Astrocyte of the hippocampus (primary cell): ENCODE measurements at regions not wholly inside any gene's neighbourhood (a gene's known extent, or its start where the extent isn't known, plus 50 kb on each side); places are given as distances from the start of the nearest gene placed in this dataset.

Source experiments
- DNase-seq: peaks from one replicate; pipeline ENCODE4 v3.0.0; 2011; ENCODE audit warnings: low read depth, low spot score

DNA sequence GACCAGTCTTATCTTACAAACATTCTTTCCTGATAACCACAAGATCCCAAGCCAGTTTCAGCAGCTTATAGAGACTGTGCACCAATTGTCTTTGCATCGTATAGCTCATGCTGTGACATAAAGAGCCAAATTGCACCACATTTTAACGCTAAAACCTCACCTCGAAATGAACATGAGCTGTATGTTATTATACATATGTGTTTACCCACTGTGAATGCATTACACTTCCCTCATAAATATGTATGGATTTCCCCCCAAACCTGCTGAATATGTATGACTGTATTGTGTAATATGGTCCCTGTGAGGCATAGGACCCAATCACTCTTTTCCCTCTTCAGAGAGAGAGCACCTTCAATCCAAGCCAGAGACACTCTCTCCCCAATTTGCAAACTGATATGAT is 692.4 kb downstream of the NLGN4X start:
- DNase-seq = no peak

DNA sequence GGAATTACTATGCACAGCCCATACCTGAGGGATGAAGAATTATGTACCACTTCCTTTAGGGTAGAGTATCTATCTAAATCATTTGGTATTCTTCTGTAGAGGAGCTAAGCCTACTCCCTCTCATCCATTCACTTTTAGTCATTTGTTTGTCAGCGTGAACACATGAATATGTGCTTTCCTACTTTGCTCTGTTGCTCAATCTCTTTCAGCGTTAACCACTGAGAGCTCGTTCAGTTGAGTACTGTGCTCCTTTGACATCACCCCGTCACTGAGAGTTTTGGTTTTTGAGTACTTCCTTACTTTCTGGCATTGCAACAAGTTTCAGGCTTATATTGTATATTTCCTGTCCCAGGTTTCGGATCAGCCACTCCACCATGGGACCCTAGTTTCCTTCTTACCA is 700.6 kb downstream of the NLGN4X start:
- DNase-seq = no peak

DNA sequence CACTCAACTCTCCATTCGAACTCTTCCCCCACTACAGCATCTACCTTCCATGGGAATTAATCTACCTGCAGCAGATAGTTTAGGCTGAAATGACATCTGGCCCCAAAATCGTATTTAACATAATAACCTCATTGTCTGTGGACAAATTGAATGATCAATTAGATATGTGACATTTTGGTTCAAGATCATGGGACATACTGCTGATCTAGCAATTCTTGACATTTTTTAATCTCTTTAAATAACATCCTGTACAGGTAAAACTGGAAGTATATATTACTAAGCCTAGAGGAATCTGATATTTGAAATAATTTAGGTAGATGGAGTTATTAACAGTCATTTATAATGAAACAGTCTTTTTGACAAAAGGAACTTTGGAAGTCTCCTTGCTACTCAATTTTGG is 702.5 kb downstream of the NLGN4X start:
- DNase-seq = no peak

DNA sequence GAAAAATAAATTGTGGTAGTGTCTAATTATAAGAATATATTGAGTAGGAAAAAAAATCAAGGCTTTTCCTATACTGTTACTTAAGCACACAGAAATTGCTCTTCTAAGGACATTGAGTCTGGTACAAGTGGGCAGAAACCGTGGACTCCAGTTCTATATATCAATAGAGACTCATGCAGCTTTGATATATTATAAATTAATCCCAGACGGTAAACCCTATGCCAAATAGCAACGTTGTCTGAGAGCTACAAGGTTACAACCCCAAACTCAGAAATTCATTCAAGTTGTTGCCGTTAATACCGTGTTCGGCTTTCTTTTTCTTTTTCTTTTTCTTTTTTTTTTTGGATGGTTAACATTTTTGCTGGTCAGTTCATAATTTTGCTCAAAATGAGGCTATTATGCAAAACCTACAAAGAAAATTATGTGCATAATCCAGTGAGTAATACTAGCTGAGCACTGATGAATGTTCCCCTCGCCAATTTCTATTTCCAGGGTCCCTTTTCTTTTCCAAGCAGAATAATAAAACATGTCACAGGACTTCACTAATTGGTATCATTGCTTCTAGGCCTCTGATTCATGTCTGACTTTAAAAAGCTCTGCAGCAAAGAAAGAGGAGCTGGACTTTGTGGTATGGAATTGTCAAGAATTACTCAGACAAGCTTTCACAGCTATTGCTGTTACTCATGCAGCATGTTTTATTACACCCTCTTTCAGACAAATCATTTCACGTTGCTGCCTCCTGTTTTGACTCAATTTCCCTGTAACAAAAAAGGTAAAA is 737.7 kb downstream of the NLGN4X start:
- DNase-seq = peak; percentile 58

DNA sequence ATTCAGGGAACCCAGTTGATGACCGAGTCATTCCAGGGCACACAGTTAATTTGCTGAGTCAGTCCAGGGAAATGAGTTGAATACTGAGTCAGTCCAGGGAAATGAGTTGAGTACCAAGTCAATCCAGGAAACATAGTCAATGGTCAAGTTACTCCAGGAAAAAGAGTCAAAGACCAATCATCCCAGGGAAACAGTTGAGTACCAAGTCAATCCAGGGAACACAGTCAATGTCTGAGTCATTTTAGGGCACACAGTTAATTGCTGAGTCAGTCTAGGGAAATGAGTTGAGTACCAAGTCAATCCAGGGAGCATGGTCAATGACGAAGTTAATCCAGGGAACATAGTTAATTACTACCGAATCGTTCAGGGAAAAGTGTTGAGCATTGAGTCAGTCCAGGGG is 754.4 kb downstream of the NLGN4X start:
- DNase-seq = peak; percentile 1

DNA sequence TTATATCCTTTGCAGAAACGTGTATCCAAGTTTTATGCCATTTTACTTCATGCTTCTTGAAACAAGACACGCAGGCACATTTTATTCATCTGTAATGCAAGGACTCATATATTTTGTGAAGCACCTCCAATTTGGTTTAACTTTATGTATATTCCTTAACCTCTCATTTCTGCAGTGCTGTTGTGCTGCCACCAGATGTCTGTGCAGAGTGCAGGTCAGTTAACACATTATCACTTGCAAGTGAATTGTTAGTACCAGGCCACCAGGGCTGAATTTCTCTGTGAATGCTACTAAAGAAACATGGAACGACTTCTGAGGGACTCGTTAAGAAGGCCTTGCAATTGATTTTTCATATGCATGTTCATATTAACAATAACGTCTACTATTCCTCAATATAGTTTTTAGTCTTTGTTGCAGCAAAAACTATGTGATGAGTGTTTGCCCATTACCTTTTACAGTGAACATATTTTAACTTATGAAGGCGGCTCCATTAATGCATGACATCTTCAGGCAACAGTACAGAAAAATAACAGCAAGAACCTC is 770.3 kb downstream of the NLGN4X start:
- DNase-seq = peak; percentile 15

DNA sequence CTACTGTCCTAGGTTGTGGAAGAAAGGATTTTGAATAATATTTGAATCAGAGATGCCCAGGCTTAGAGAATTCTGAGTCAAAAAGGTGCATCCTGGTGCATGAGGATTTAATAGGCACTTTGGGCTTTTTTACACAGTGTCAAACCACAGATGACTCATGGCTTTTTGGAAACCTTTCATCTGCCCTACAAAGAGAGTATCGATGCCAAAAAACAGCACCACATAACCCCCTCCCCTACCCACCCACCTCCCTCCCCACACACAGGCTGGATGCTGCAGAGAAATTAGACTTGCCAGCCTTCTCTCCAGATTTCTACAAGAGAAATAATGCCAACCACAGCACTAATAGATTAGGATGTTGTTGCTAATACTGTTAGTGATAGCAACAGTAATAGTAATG is 779.3 kb downstream of the NLGN4X start:
- DNase-seq = peak; percentile 54

DNA sequence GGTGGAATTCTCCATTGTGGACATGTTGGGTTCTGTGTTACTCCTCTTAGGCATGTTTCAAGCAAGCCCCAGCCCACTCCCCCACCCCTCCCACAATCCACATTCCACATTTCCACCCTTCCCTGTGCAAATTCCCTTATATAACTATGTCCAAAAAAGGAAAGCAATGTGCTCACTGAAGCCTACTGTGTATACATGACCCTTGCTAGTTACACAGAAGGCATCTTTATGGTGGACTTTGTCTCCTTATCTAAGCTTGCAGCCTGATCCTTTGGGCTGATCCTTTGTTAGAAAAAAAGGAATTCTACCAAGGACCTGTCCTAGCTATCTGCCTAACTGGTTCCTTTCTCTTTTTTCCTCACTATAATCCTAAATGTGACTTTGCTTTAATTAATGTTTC is 796.8 kb downstream of the NLGN4X start:
- DNase-seq = peak; percentile 1

DNA sequence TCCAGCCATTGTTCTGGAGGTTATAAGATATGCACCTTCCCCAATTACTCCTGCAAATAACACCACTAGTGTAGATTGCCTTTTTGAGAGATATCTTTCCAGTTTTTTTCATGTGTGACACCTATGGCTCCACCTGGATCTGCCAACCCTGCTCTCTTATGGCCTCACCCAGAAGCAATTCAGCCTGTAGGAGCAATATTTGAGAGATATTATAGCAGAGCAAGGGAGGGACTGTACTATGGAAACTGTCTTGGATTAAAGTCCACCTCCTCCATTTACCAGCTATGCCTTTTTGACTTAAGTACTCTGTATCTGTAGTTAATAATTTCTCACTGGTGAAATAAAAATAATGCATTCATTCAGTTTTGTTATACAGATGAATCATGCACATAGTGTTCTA is 803.5 kb downstream of the NLGN4X start:
- no peak for DNase-seq

DNA sequence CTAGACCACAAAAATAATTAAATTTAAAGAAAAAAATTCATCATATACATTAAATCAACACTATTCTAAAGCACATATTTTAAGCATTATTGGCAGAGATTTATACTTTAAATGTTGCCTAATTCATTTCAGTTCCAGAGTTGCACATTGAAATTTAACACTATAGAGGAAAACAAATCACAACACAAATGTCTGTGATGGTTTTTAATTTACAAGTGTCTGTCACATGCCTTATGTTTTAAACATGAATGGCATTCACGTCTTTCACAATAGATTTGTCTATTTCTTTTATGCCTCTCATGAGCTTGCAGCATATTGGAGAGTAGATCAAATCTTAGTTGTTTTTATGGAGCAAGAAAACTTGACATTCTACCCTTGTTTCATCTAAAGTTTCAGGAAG is 811.3 kb downstream of the NLGN4X start:
- DNase-seq = no peak

DNA sequence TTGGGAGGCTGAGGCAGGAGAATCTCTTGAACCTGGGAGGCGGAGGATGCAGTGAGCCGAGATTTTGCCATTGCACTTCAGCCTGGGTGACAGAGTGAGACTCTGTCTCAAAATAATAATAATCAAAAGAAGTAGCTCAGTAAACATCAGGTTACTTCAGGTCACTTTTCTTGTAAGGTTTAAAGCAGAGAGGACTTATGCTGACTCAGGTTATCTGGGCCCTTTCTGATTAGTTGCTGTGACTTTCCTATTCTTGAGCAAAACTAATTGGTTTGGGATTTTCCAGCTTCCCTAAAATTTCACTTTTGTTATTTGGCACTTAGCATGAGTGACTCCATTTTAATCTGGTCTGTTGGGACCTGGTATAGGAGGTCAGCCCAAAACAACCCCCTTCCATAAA is 812.9 kb downstream of the NLGN4X start:
- DNase-seq = no peak

DNA sequence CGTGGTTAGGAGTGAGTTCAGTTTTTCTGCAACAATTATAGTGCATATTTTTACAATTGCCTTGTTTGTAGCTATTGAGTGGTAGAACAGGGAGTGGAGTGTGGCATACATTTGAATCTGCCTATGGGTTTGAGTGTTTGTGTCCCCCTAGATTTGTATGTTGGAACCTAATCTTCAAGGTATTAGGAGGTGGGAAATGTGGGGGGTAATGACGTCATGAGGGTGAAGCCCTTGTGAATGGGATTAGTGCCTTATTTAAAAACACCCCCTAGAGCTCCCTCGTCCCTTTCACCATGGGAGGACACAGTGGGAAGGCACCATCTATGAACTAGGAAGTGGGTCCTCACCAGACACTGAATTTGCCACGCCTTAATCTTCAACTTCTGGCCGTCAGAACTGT is 819.6 kb downstream of the NLGN4X start:
- no peak for DNase-seq

DNA sequence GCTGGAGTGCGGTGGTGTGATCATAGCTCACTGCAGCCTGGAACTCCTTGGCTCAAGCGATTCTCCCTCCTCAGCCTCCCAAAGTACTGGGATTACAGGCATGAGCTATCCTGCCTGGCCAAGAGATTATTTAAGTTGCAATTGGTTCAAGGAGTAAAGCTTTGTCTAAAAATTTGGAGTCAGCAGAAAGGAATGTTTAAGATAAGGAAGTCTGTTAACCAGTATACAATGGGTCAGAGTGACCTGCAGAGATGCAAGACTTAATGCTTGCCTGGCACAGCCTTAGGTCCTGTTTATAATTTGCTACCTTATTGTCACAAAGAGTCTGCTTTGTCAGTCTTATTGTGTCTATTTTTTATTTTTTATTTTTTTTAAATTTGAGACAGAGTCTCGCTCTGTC is 826.2 kb downstream of the NLGN4X start:
- peak; percentile 5 for DNase-seq

DNA sequence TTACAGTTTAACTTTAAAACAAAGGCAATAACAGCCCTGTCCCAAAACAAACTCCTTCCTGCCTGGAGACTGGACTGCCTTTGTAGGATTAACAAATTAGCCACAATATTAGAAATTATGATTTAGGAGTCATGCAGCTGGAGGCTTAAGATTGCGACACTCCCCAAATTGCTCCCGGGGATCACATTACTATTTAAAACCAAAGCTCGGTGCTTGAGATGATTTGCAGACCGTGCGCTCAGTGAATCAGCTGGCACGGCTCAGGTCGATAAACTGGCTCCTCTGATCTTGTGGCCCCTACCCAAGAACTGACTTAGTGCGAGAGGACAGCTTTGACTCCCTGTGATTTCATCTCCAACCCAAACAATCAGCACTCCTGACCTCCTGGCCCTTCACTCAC is 829.3 kb downstream of the NLGN4X start:
- DNase-seq = no peak

DNA sequence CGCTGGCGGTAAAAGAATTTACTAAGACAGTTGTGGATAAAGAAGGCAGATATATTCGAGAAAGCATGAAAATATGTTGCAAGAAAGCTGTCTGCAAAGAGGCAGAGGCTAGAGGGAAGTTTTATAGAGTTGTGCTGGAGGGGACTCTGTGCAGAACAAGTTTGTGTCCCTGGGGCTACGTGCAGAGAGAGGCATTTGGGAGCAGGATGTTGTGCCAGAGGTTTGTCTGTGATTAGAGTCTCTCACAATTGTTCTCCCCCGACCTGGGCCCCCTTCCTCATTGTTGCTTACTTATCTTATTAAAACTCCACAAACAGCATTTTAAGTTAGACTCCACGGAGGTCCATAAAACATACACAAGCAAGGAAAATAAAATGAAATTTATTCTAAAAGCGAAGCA is 831.3 kb downstream of the NLGN4X start:
- DNase-seq = no peak

DNA sequence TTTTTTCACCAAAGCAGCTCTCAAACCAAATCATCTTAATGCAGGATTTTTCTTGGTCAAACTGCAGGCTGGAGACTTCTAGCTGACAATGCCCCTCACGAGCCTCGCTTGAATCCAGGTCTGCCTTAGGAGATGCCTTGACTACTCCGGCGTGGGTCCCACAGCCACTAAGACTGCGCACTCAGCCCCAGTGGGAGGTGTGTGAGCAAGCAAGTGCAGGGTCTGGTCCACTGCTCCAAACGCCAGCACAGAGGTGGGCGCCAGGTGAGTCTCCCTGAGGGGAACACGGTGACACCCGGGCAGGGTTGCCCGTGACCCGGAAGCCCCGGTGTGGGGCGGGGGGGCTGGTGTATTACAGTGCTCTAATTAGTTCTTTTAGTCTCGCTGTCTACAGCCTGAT is 838.3 kb downstream of the NLGN4X start:
- no peak for DNase-seq

DNA sequence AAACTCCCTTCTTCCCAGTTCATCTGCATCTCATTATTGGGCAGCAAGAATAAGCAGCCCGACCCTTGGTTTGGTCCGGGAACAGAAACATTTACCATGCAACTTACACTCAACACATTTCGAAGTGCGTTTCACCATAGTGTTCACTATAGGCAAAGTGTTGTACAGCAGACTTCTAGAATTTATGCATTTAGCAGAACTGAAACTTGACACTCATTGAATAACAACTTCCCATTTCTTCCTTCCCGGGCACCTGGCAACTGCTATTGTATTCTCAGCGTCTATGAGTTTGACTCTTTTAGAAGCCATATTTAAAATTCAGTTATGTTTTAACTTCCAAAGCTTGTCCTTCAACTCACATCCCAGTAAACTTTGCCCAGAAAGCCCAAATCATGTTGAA is 840.6 kb downstream of the NLGN4X start:
- no peak for DNase-seq

DNA sequence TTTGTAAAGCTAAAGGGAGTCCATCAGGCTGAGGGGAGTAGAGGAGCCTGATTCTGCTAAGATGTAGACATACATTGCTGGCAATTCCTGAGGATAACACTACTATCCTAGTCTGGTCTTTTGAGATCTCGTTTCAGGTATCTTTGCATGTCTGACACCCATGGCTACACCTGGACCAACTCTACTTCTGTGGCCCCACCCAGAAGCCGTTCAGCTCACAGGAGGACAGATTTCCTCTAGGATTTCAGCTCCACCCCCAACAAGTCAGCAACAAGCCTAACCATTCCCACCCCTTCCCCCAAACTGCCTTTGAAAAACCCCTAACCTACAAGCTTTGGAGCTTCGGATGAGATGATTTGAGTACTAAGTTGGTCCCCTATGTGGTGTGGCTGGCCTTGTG is 848.2 kb downstream of the NLGN4X start:
- no peak for DNase-seq

DNA sequence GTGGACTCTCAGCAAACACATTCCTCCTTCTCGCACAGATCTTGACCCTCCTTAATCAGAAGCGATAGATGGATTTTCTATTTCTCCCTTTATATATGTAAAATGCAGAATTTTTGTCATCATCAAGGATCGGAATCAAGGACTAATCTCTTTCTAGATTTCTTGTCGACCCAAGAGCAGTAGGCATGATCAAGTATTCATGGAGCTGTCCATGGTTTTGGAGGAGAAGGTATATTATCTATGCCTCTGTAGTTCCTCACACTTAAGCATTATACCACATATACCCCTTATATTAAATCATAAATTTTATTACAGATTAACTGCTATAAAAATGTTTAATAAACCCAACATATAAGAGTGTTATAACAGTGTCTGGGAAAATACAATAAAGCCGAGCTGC is 886.8 kb downstream of the NLGN4X start:
- DNase-seq = peak; percentile 4

DNA sequence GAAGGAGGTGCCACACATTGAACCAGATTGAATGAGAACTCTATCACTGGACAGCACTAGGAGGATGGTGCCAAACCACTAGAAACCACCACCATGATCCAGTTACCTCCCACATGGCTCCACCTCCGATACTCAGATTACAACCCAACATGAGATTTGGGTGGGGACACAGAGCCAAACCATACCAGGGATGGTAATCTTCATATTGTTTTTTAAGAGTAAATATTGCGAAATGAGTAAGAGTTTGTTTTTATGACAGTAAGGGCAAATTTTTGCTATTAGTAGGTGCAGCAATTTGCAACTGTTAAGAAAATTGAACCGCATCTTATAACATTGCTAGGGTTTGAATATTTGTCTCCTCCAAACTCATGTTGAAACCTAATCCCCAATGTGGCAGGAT is 891.5 kb downstream of the NLGN4X start:
- DNase-seq = no peak

DNA sequence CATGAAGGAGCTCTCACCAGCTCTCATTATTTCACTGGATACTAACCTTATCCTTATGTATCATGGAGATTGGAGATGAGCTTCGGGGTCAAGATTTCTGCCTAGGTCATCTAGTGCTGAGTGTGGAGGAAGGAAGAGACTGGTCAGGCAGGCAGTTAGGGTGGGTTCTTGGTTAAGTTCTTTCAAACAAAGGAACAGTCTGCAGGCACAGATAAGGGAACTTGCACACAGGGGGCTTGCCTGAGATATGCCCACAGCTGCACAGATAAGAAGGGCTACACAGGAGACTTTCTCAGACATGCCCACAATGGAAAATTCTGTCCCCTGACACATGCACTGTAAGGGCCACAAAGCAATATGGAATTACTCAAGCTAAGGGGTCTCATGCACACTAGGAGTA is 904.1 kb downstream of the NLGN4X start:
- no peak for DNase-seq

DNA sequence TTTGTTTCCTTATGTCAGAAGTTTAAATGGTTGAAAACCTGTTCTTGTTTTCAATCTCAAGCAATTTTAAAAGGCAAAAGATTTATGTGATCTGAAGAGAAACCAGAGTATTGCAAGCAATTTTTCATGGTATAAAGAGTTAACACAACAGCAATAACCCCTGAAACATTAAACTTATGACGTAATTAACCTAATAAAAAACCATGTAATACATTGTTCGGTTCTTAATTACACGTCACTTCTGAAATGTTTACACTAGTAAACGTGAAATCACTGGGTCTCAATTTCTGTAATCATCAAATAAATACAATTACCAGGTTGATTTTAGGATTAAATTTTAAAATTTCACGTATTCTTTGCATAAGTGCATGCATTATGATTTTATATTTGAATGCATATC is 914.5 kb downstream of the NLGN4X start:
- no peak for DNase-seq

DNA sequence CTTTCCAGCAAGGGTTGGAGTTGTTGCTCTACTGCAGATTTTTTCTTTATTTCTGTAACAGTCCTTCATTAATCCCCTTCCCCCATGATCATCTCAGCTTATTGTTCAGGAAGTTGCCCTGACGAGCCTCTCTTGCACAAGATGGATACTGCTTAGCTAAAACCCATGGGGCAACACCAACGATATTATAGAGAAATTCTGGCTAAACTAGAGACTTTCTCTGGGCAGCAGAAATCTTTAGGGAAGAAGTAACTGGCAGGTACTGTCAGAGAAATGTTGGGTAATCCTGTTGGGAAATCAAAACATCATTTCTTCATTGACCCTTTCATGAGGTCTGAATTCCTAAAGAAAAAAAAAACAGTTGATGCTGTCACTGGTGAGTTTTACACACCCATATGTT is 921.3 kb downstream of the NLGN4X start:
- no peak for DNase-seq

DNA sequence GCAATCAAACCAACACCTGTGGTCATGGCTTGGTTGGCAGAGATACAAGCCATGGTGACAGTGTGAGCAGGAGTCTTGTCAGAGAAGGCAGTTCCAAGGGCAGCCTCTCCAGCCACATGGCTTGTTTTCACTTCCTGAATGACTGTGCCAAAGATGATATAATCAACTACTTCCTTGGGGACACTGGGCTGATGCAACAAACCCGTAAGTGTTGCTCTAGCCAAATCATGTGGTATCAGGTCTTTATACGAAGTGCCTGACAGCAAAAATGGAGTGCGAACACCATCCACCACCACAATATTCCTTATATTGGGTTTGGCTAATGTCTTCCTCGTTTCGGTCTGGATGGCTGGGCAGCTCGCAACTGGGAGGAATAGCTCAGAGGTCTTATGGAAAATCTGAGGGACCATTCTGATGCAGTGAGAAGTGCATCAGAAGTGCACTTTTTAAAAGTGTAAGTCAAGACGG is 922.0 kb downstream of the NLGN4X start:
- no peak for DNase-seq
